Ishikawa (cell line): ENCODE measurements at regions not wholly inside any gene's neighbourhood (a gene's known extent, or its start where the extent isn't known, plus 50 kb on each side); places are given as distances from the start of the nearest gene placed in this dataset.

Experiments used
- CEBPB ChIP-seq: IDR thresholded peaks from 2 replicates; pipeline ENCODE4 v1.6.1; 2012
- CREB1 ChIP-seq: IDR thresholded peaks from 2 replicates; pipeline ENCODE4 v1.6.1; 2012; ENCODE audit warnings: low read depth
- EGR1 ChIP-seq: IDR thresholded peaks from 2 replicates; pipeline ENCODE4 v1.6.1; 2012
- EP300 ChIP-seq: IDR thresholded peaks from 2 replicates; pipeline ENCODE4 v1.6.1; 2012; ENCODE audit warnings: borderline replicate concordance
- FOXM1 ChIP-seq: IDR thresholded peaks from 2 replicates; pipeline ENCODE4 v1.6.1; 2012; ENCODE audit warnings: low read depth, borderline replicate concordance
- MAX ChIP-seq: IDR thresholded peaks from 2 replicates; pipeline ENCODE4 v1.6.1; 2012
- NFIC ChIP-seq: IDR thresholded peaks from 2 replicates; pipeline ENCODE4 v1.6.1; 2012
- RAD21 ChIP-seq: IDR thresholded peaks from 2 replicates; pipeline ENCODE4 v1.6.1; 2012; ENCODE audit warnings: low read depth
- REST ChIP-seq: IDR thresholded peaks from 2 replicates; pipeline ENCODE4 v1.6.1; 2012; ENCODE audit warnings: low read depth, mild to moderate bottlenecking
- TAF1 ChIP-seq: IDR thresholded peaks from 2 replicates; pipeline ENCODE4 v1.6.1; 2012; ENCODE audit warnings: low read depth, mild to moderate bottlenecking
- TCF12 ChIP-seq: IDR thresholded peaks from 2 replicates; pipeline ENCODE4 v1.6.1; 2012; ENCODE audit warnings: low read depth
- TEAD4 ChIP-seq: IDR thresholded peaks from 2 replicates; pipeline ENCODE4 v1.6.1; 2012
- USF1 ChIP-seq: IDR thresholded peaks from 2 replicates; pipeline ENCODE4 v1.6.1; 2012
- YY1 ChIP-seq: IDR thresholded peaks from 2 replicates; pipeline ENCODE4 v1.6.1; 2012; ENCODE audit warnings: low read depth
- ZBTB7A ChIP-seq: IDR thresholded peaks from 2 replicates; pipeline ENCODE4 v1.6.1; 2012; ENCODE audit warnings: low read depth

- no peak for TF ChIP-seq TCF12
- no peak for TF ChIP-seq RAD21
- no peak for TF ChIP-seq CEBPB
- TF ChIP-seq TAF1: no peak
- TF ChIP-seq ZBTB7A: no peak
- TF ChIP-seq NFIC: no peak
- TF ChIP-seq REST: no peak
- no peak for TF ChIP-seq MAX
- no peak for TF ChIP-seq YY1
- no peak for TF ChIP-seq USF1
- no peak for TF ChIP-seq FOXM1
- no peak for TF ChIP-seq EGR1
- no peak for TF ChIP-seq CREB1
- no peak for TF ChIP-seq EP300
- TF ChIP-seq TEAD4: no peak
These were observed 284.2 kb upstream of the ATP2B1 start for GRCh38 chr12:89992668-89993451.

GRCh38 chr12:89991807-89992590 is 283.4 kb upstream of the ATP2B1 start:
- no peak for TF ChIP-seq REST
- TF ChIP-seq CREB1: no peak
- no peak for TF ChIP-seq EP300
- no peak for TF ChIP-seq CEBPB
- no peak for TF ChIP-seq TCF12
- TF ChIP-seq RAD21: no peak
- TF ChIP-seq EGR1: no peak
- no peak for TF ChIP-seq TEAD4
- TF ChIP-seq NFIC: no peak
- no peak for TF ChIP-seq ZBTB7A
- TF ChIP-seq USF1: no peak
- TF ChIP-seq FOXM1: no peak

- no peak for TF ChIP-seq YY1
- TF ChIP-seq FOXM1: no peak
These were observed 279.7 kb upstream of the ATP2B1 start for GRCh38 chr12:89988188-89988915.

- TF ChIP-seq TAF1 (no peak), NFIC (no peak), CREB1 (no peak), RAD21 (no peak), FOXM1 (no peak), EGR1 (no peak), USF1 (no peak), YY1 (no peak), TEAD4 (no peak), ZBTB7A (no peak), CEBPB (no peak), EP300 (no peak)
These were observed 277.3 kb upstream of the ATP2B1 start for GRCh38 chr12:89985935-89986334.

- TF ChIP-seq USF1 (no peak), CREB1 (no peak), TCF12 (no peak), FOXM1 (no peak), YY1 (no peak), ZBTB7A (no peak), RAD21 (no peak)
These were observed 276.2 kb upstream of the ATP2B1 start for GRCh38 chr12:89984846-89985245.
